ENCODE measurements at regions not wholly inside any gene's neighbourhood (a gene's known extent, or its start where the extent isn't known, plus 50 kb on each side); places are given as distances from the start of the nearest gene placed in this dataset.

- H3K27ac ChIP-seq (ENCODE audit: low read length) = no peak overlapping the region
- WGBS (ENCODE audit: insufficient coverage) = no CpG with 5 or more reads among the region's 4 CpGs
- DNase-seq = no peak
- no peaks in the 10 kb centered on the region for H3K36me3 ChIP-seq (ENCODE audit: control insufficient read depth, insufficient read depth, low read length)
- H3K4me1 ChIP-seq (ENCODE audit: control insufficient read depth, insufficient read depth, low read length) = no peaks in the 10 kb centered on the region
- no peak overlapping the region for H3K4me3 ChIP-seq (ENCODE audit: low read length)
- H3K27me3 ChIP-seq (ENCODE audit: control insufficient read depth, insufficient read depth, low read length) = no peaks in the 10 kb centered on the region
- no peaks in the 10 kb centered on the region for H3K9me3 ChIP-seq (replicated peaks; ENCODE audit: control insufficient read depth, low read depth, low read length)
Observed at GRCh38 chr7:35319606-35320005, 65.7 kb upstream of the TBX20 start.

- H3K9me3 ChIP-seq (replicated peaks; ENCODE audit: control insufficient read depth, low read depth, low read length) = no peaks in the 10 kb centered on the region
- H3K27me3 ChIP-seq (ENCODE audit: control insufficient read depth, insufficient read depth, low read length) = no peaks in the 10 kb centered on the region
- no CpG with 5 or more reads among the region's 1 CpG for WGBS (ENCODE audit: insufficient coverage)
- no peak overlapping the region for H3K27ac ChIP-seq (ENCODE audit: low read length)
- no peaks in the 10 kb centered on the region for H3K4me1 ChIP-seq (ENCODE audit: control insufficient read depth, insufficient read depth, low read length)
- H3K36me3 ChIP-seq (ENCODE audit: control insufficient read depth, insufficient read depth, low read length) = no peaks in the 10 kb centered on the region
- no peak overlapping the region for H3K4me3 ChIP-seq (ENCODE audit: low read length)
- DNase-seq = no peak
Observed at GRCh38 chr7:35316549-35316948, 62.6 kb upstream of the TBX20 start.

- no peaks in the 10 kb centered on the region for H3K27me3 ChIP-seq (ENCODE audit: control insufficient read depth, insufficient read depth, low read length)
- H3K9me3 ChIP-seq (replicated peaks; ENCODE audit: control insufficient read depth, low read depth, low read length) = no peaks in the 10 kb centered on the region
- H3K36me3 ChIP-seq (ENCODE audit: control insufficient read depth, insufficient read depth, low read length) = no peaks in the 10 kb centered on the region
- no peak for DNase-seq
- H3K4me3 ChIP-seq (ENCODE audit: low read length) = no peak overlapping the region
- no peak overlapping the region for H3K27ac ChIP-seq (ENCODE audit: low read length)
- WGBS (ENCODE audit: insufficient coverage) = 96% methylated on average over 2 of the region's 2 CpGs
- H3K4me1 ChIP-seq (ENCODE audit: control insufficient read depth, insufficient read depth, low read length) = no peaks in the 10 kb centered on the region
Observed at GRCh38 chr7:35315517-35315916, 61.6 kb upstream of the TBX20 start.

GRCh38 chr7:35314354-35314753 lies 60.5 kb upstream of the TBX20 start:
- H3K4me1 ChIP-seq (ENCODE audit: control insufficient read depth, insufficient read depth, low read length) = no peaks in the 10 kb centered on the region
- no peak overlapping the region for H3K4me3 ChIP-seq (ENCODE audit: low read length)
- no peaks in the 10 kb centered on the region for H3K9me3 ChIP-seq (replicated peaks; ENCODE audit: control insufficient read depth, low read depth, low read length)
- no peaks in the 10 kb centered on the region for H3K27me3 ChIP-seq (ENCODE audit: control insufficient read depth, insufficient read depth, low read length)
- 90% methylated on average over 2 of the region's 2 CpGs for WGBS (ENCODE audit: insufficient coverage)
- no peaks in the 10 kb centered on the region for H3K36me3 ChIP-seq (ENCODE audit: control insufficient read depth, insufficient read depth, low read length)
- no peak for DNase-seq
- H3K27ac ChIP-seq (ENCODE audit: low read length) = no peak overlapping the region

GRCh38 chr7:35313575-35313974 lies 59.7 kb upstream of the TBX20 start:
- Histone ChIP-seq H3K36me3 (ENCODE audit: control insufficient read depth, insufficient read depth, low read length) (no peaks in the 10 kb centered on the region), H3K4me1 (ENCODE audit: control insufficient read depth, insufficient read depth, low read length) (no peaks in the 10 kb centered on the region), H3K27ac (ENCODE audit: low read length) (no peak overlapping the region), H3K9me3 (replicated peaks; ENCODE audit: control insufficient read depth, low read depth, low read length) (no peaks in the 10 kb centered on the region), H3K27me3 (ENCODE audit: control insufficient read depth, insufficient read depth, low read length) (no peaks in the 10 kb centered on the region), H3K4me3 (ENCODE audit: low read length) (no peak overlapping the region)
- 40% methylated on average over 1 of the region's 1 CpG for WGBS (ENCODE audit: insufficient coverage)
- no peak for DNase-seq
